Erythroblast (primary cell): ENCODE measurements at regions not wholly inside any gene's neighbourhood (a gene's known extent, or its start where the extent isn't known, plus 50 kb on each side); places are given as distances from the start of the nearest gene placed in this dataset.

ENCODE experiments used
- GATA1 ChIP-seq: IDR thresholded peaks from 2 replicates; pipeline ENCODE4 v1.6.1; 2011; ENCODE audit warnings: low read depth, mild to moderate bottlenecking, control low read depth, low read length, moderate library complexity
- POLR2A ChIP-seq: IDR thresholded peaks from 2 replicates; pipeline ENCODE4 v1.6.1; 2011; ENCODE audit warnings: mild to moderate bottlenecking, low read length

GRCh38 chr1:232123775-232124659 is 497.4 kb downstream of the DISC1 start:
- TF ChIP-seq POLR2A = no peak
- TF ChIP-seq GATA1 = no peak
